HepG2 (cell line): ENCODE measurements at regions not wholly inside any gene's neighbourhood (a gene's known extent, or its start where the extent isn't known, plus 50 kb on each side); places are given as distances from the start of the nearest gene placed in this dataset.

Experiments
- ATAC-seq: fragments of 200-7000 bp; cut with Tn5 transposase; 3 replicates; pipeline ENCODE4 v1.9.1; 2020; ENCODE audit warnings: mild to moderate bottlenecking, moderate library complexity
- BruUV-seq: library from RNA; stranded (reverse); fragments of 400-500 nt; replicated peaks from 2 replicates; lab custom pipeline; 2021; lab: Mats Ljungman, UMichigan
- CTCF ChIA-PET: fragments of 300-600 bp; formaldehyde crosslinking; extraction: SDS; loops from one replicate; lab custom pipeline; 2021; ENCODE audit warnings: low total read pairs, inconsistent platforms, low intra/inter-chr PET ratio; lab: Yijun Ruan, JAX
- POLR2A ChIA-PET: fragments of 350-600 bp; sonication (Branson Sonifier 250); formaldehyde crosslinking; loops from one replicate; lab custom pipeline; 2020; ENCODE audit warnings: antibody characterized with exemption, inconsistent platforms; lab: Yijun Ruan, JAX
- DNase-seq: peaks from one replicate; pipeline ENCODE4 v3.0.0-alpha.2; 2015; ENCODE audit warnings: low spot score
- FAIRE-seq: peaks from 3 replicates; lab custom pipeline; 2011; peaks lifted over from hg19 to GRCh38; lab: Jason Lieb, UNC
- H2AFZ ChIP-seq: one replicate; pipeline ENCODE4 v1.6.1; 2011; ENCODE audit warnings: low read length, inconsistent platforms
- H3K27ac ChIP-seq: fragments of 300-600 bp; 3 replicates; pipeline ENCODE4 v1.8.0; 2011; ENCODE audit warnings: mixed run types, mild to moderate bottlenecking, mixed read lengths, low read length, inconsistent platforms; ENCODE audit not compliant: insufficient read depth; ENCODE audit errors: extremely low read length
- H3K27me3 ChIP-seq, 2 experiments: fragments of 200-600 bp in 1 of 2; 2 replicates in 1 of 2; 3 replicates in 1 of 2; pipeline versions ENCODE4 v1.6.0 to v1.8.0; 2011; ENCODE audit warnings: low read length in 2 of 2, mild to moderate bottlenecking in 2 of 2, moderate library complexity in 2 of 2, inconsistent platforms in 1 of 2; ENCODE audit not compliant: insufficient read depth in 2 of 2, control insufficient read depth in 1 of 2
- H3K36me3 ChIP-seq, 2 experiments: fragments of 200-600 bp in 1 of 2; replicated peaks in 1 of 2; 2 replicates in 1 of 2; 3 replicates in 1 of 2; pipeline versions ENCODE4 v1.5.1 to v1.8.0; 2011; ENCODE audit warnings: low read length in 2 of 2, inconsistent platforms in 1 of 2; ENCODE audit not compliant: insufficient read depth in 2 of 2, control insufficient read depth in 1 of 2
- H3K4me1 ChIP-seq: 2 replicates; pipeline ENCODE4 v1.5.1; 2012; ENCODE audit warnings: low read length, inconsistent platforms; ENCODE audit not compliant: insufficient read depth
- H3K4me2 ChIP-seq: 2 replicates; pipeline ENCODE4 v1.6.0; 2011; ENCODE audit warnings: low read depth, low read length, inconsistent platforms
- H3K4me3 ChIP-seq, 3 experiments: fragments of 200-600 bp in 1 of 3; sonication (generic), shearing (Covaris generic) in 1 of 3; replicated peaks in 1 of 3; 2 replicates each; pipeline ENCODE4 v1.5.1; 2011 to 2016; ENCODE audit warnings: low read length in 3 of 3, inconsistent platforms in 2 of 3, low read depth in 2 of 3, mild to moderate bottlenecking in 2 of 3, control low read depth in 1 of 3, mixed read lengths in 1 of 3; ENCODE audit not compliant: insufficient read depth in 1 of 3
- H3K79me2 ChIP-seq: one replicate; pipeline ENCODE4 v1.6.1; 2011; ENCODE audit warnings: low read length, inconsistent platforms; ENCODE audit not compliant: insufficient read depth
- H3K9ac ChIP-seq: 2 replicates; pipeline ENCODE4 v1.6.0; 2011; ENCODE audit warnings: mild to moderate bottlenecking, low read depth, low read length, inconsistent platforms; ENCODE audit not compliant: insufficient read depth
- H3K9me3 ChIP-seq: 2 replicates; pipeline ENCODE4 v1.5.1; 2012; ENCODE audit warnings: mild to moderate bottlenecking, low read length
- H4K20me1 ChIP-seq: 2 replicates; pipeline ENCODE4 v1.6.0; 2011; ENCODE audit warnings: inconsistent platforms, mild to moderate bottlenecking, low read length, moderate library complexity; ENCODE audit not compliant: insufficient read depth
- ATRX ChIP-seq: sonication (generic); formaldehyde crosslinking; IDR thresholded peaks from 2 replicates; pipeline ENCODE4 v1.4.0; 2020; ENCODE audit warnings: missing genetic modification reagents, borderline replicate concordance
- CEBPZ ChIP-seq: IDR thresholded peaks from 2 replicates; pipeline ENCODE4 v1.6.1; 2012; ENCODE audit warnings: low read length, improper control_type of control experiment
- EP300 ChIP-seq, 3 experiments: sonication (generic) in 1 of 3; formaldehyde crosslinking in 1 of 3; IDR thresholded peaks; 2 replicates each; pipeline versions ENCODE4 v1.5.1 to v1.6.1; 2011 to 2020; ENCODE audit warnings: low read depth in 2 of 3, low read length in 2 of 3, borderline replicate concordance in 1 of 3, improper control_type of control experiment in 1 of 3, mild to moderate bottlenecking in 1 of 3, missing genetic modification reagents in 1 of 3, moderate library complexity in 1 of 3
- HNF4A ChIP-seq: sonication (generic); formaldehyde crosslinking; IDR thresholded peaks from 2 replicates; pipeline ENCODE4 v1.4.0; 2020; ENCODE audit warnings: missing genetic modification reagents
- JARID2 ChIP-seq: sonication (generic); formaldehyde crosslinking; IDR thresholded peaks from 2 replicates; pipeline ENCODE4 v1.8.1; 2023; ENCODE audit warnings: missing genetic modification reagents, inconsistent platforms; ENCODE audit not compliant: insufficient replicate concordance
- KDM5A ChIP-seq: fragments of 200-600 bp; sonication (generic); IDR thresholded peaks from 2 replicates; pipeline ENCODE4 v1.7.0; 2018; ENCODE audit warnings: antibody characterized with exemption, mild to moderate bottlenecking, low read length, borderline replicate concordance
- KLF16 ChIP-seq, 2 experiments: sonication (generic) in 1 of 2; formaldehyde crosslinking in 1 of 2; IDR thresholded peaks; 2 replicates each; pipeline versions ENCODE4 v1.6.1 to v1.8.0; 2016 to 2023; ENCODE audit warnings: missing genetic modification reagents in 2 of 2, missing compliant biosample characterization in 1 of 2
- MIER2 ChIP-seq: IDR thresholded peaks from 2 replicates; pipeline ENCODE4 v1.6.1; 2016; ENCODE audit warnings: missing biosample characterization, missing genetic modification reagents
- NR2C2 ChIP-seq: sonication (generic); formaldehyde crosslinking; IDR thresholded peaks from 2 replicates; pipeline ENCODE4 v1.4.0; 2020; ENCODE audit warnings: missing genetic modification reagents, mild to moderate bottlenecking, moderate library complexity, borderline replicate concordance
- THAP7 ChIP-seq: sonication (generic); formaldehyde crosslinking; IDR thresholded peaks from 2 replicates; pipeline ENCODE4 v1.8.1; 2023; ENCODE audit warnings: mild to moderate bottlenecking, missing genetic modification reagents
- ZNF430 ChIP-seq: sonication (generic); formaldehyde crosslinking; IDR thresholded peaks from 2 replicates; pipeline ENCODE4 v1.9.0; 2021; ENCODE audit warnings: mild to moderate bottlenecking, missing genetic modification reagents
- ZSCAN29 ChIP-seq: sonication (generic); formaldehyde crosslinking; conservative IDR thresholded peaks from 2 replicates; pipeline ENCODE4 v1.4.0; 2020; ENCODE audit warnings: mild to moderate bottlenecking, missing genetic modification reagents
- WGBS: methylation state at CpG from one replicate; pipeline ENCODE4 v1.1.6; 2017; ENCODE audit warnings: low lambda C conversion rate; 5-methylcytosine and 5-hydroxymethylcytosine counted together
- in situ Hi-C: cut with HindIII; loops from 2 replicates; pipeline ENCODE4 v1.10.0; 2017; ENCODE audit warnings: low pct_unique_long_range_greater_than_20kb; ENCODE audit not compliant: extremely low pct_ligation_motif_present
- intact Hi-C: fragments of 100-400 bp; cut with micrococcal nuclease; formaldehyde crosslinking; loops from one replicate; pipeline ENCODE4 v1.10.0; 2022; ENCODE audit not compliant: unreplicated experiment
- TF ChIP-seq, protein P1 (sequence below): sonication (generic); formaldehyde crosslinking; IDR thresholded peaks from 2 replicates; pipeline ENCODE4 v1.4.0; 2020; ENCODE audit warnings: missing genetic modification reagents
- TF ChIP-seq, protein P2 (sequence below): IDR thresholded peaks from 2 replicates; pipeline ENCODE4 v1.6.1; 2012; ENCODE audit warnings: inconsistent platforms

DNA sequence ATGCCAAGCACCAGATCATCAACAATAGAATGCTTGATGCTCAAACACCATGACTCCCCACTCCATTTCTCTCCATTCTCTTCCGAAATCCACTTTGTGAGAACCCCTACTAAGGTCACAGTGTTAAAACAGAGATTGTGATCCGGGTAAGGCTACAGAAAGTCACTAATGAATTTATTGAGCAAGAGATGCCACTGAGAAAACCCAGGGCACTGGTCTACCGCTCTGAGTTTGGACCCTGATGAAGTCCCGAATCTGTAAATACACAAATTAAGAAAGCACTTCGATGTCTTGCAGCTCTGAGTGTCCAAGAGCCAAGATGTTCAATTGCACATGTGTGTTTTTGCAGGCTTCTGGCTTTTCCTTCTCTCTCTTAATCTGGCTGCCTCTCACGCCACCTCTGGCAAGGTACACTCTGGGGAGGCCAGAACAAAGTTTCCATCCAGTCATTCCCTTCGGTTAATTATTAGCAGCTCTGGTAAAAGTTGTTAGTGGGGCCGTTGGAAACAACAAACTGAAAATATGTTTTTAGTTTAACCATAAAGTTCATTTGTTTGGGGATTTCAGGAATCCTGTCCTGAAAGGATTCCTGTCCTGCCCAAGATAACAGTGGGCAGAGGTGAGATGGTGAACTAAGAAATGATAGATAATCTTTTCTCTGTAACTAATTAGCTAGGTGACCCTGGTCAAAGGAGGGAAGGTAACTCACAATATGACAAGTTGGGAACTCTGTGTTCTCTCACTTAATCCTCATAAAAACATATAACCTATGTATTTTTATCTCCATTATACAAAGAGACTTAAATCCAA, 75.4 kb downstream of the BTG1 start:
- no peaks in the 10 kb centered on the region for H3K36me3 ChIP-seq
- peaks cover 58% of the 10 kb centered on the region for H3K4me1 ChIP-seq
- CTCF ChIA-PET, result no interaction called here
- POLR2A ChIA-PET, result interaction anchor here (1.2 to 3.5 kb wide), 4 partner anchors 17 to 75 kb away, joined by 3 to 73 read pairs (median 8); partner anchors contain the start of gene BTG1
- in situ Hi-C loops (no loop called here), intact Hi-C loops (loop anchor here (2.0 kb wide), 1 partner anchor 67 kb away; no protein-coding TSS in a partner anchor)
- DNase-seq, result peak; percentile 81
- H3K79me2 ChIP-seq, result no peaks in the 10 kb centered on the region
- TSS peak; percentile 87 for BruUV-seq
- ATAC-seq, result peak; percentile 95
- 3% methylated on average over 8 of the region's 8 CpGs for WGBS
- H3K9ac ChIP-seq, result peak overlapping the region; percentile 79
- no peaks in the 10 kb centered on the region for H3K9me3 ChIP-seq
- no peaks in the 10 kb centered on the region for H4K20me1 ChIP-seq
- peak; percentile 85 for FAIRE-seq
- peak overlapping the region; percentile 86 for H3K4me2 ChIP-seq
- no peaks in the 10 kb centered on the region for H3K27me3 ChIP-seq
- peak overlapping the region; percentile 34 to 58 (median 51); a peak in 5 of 6 replicates for H3K4me3 ChIP-seq
- H3K27ac ChIP-seq, result peak overlapping the region; percentile 96
- H2AFZ ChIP-seq, result peak overlapping the region; percentile 72
- TF ChIP-seq MIER2 (CRISPR knock-in tag) (no peak), THAP7 (no peak), KDM5A (no peak), CEBPZ (no peak), EP300 (IDR thresholded peaks at IDR 0.05; ENCODE audit: low read depth in 2 of 2, low read length in 2 of 2) (peak in 1 of 2 experiments; percentile 65; a peak in 1 of 4 replicates), EP300 (CRISPR knock-in tag; IDR thresholded peaks at IDR 0.05; ENCODE audit: borderline replicate concordance) (no peak), ATRX (CRISPR knock-in tag) (no peak), JARID2 (CRISPR knock-in tag) (no peak), ZNF430 (CRISPR knock-in tag) (no peak), ZSCAN29 (peak; percentile 39; the same call in 1 of the 2 replicates), KLF16 (CRISPR knock-in tag; IDR thresholded peaks at IDR 0.05) (peak in 1 of 2 experiments; percentile 62; a peak in 2 of 4 replicates), NR2C2 (CRISPR knock-in tag) (0 out of 2 replicates have a peak, but pooled peaks have one; percentile 5), HNF4A (CRISPR knock-in tag) (peak; percentile 20; the same call in 1 of the 2 replicates)
- TF ChIP-seq, protein P1, sequence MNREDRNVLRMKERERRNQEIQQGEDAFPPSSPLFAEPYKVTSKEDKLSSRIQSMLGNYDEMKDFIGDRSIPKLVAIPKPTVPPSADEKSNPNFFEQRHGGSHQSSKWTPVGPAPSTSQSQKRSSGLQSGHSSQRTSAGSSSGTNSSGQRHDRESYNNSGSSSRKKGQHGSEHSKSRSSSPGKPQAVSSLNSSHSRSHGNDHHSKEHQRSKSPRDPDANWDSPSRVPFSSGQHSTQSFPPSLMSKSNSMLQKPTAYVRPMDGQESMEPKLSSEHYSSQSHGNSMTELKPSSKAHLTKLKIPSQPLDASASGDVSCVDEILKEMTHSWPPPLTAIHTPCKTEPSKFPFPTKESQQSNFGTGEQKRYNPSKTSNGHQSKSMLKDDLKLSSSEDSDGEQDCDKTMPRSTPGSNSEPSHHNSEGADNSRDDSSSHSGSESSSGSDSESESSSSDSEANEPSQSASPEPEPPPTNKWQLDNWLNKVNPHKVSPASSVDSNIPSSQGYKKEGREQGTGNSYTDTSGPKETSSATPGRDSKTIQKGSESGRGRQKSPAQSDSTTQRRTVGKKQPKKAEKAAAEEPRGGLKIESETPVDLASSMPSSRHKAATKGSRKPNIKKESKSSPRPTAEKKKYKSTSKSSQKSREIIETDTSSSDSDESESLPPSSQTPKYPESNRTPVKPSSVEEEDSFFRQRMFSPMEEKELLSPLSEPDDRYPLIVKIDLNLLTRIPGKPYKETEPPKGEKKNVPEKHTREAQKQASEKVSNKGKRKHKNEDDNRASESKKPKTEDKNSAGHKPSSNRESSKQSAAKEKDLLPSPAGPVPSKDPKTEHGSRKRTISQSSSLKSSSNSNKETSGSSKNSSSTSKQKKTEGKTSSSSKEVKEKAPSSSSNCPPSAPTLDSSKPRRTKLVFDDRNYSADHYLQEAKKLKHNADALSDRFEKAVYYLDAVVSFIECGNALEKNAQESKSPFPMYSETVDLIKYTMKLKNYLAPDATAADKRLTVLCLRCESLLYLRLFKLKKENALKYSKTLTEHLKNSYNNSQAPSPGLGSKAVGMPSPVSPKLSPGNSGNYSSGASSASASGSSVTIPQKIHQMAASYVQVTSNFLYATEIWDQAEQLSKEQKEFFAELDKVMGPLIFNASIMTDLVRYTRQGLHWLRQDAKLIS (CRISPR knock-in tag), result no peak
- TF ChIP-seq, protein P2, sequence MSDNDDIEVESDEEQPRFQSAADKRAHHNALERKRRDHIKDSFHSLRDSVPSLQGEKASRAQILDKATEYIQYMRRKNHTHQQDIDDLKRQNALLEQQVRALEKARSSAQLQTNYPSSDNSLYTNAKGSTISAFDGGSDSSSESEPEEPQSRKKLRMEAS, result peak; percentile 50; the same call in 1 of the 2 replicates
